ENCODE measurements at regions not wholly inside any gene's neighbourhood (a gene's known extent, or its start where the extent isn't known, plus 50 kb on each side); places are given as distances from the start of the nearest gene placed in this dataset.

- H3K4me2 ChIP-seq, result no peak overlapping the region
- no peaks in the 10 kb centered on the region for H4K20me1 ChIP-seq
- no peaks in the 10 kb centered on the region for H3K36me3 ChIP-seq
- no peaks in the 10 kb centered on the region for H3K9me3 ChIP-seq
- no peak overlapping the region for H3K27ac ChIP-seq
- H3K9ac ChIP-seq, result no peak overlapping the region
- TF ChIP-seq Cebpa-rat (IDR thresholded peaks at IDR 0.05), result no peak
- no peaks in the 10 kb centered on the region for H3K27me3 ChIP-seq
- no peak overlapping the region for H3K4me3 ChIP-seq
- H3K4me1 ChIP-seq, result no peaks in the 10 kb centered on the region; the same call in 1 of the 2 replicates
These were observed 51.4 kb upstream of the TMCC3 start for GRCh38 chr12:94701711-94702110.

DNA sequence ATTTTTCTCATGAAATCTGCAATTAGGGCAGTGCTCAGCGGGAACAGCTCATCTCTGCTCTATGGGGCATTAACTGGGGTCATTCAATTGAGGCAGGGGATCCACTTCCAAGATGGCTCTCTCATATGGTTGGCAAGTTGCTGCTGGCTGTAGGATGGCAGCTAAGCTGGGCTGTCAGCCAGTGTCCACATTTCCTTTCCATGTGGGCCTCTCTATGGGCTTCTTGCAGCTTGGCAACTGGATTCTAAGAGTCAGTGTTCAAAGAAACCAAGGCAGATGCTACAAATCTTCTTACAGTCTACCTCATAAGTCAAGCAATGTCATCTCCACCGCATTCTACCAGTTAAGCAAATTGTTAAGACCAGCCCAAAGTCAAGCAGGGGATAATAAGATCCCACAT, 50.3 kb upstream of the TMCC3 start:
- H4K20me1 ChIP-seq, result no peaks in the 10 kb centered on the region

More for the DNA sequence above, 50.3 kb upstream of the TMCC3 start:
- no peak for TF ChIP-seq Cebpa-rat (IDR thresholded peaks at IDR 0.05)
- no peaks in the 10 kb centered on the region for H3K9me3 ChIP-seq
- no peaks in the 10 kb centered on the region; the same call in 1 of the 2 replicates for H3K27me3 ChIP-seq
- no peak overlapping the region for H3K4me2 ChIP-seq
- no peak overlapping the region for H3K9ac ChIP-seq
- H3K27ac ChIP-seq, result no peak overlapping the region
- no peak overlapping the region for H3K4me3 ChIP-seq
- no peaks in the 10 kb centered on the region for H3K36me3 ChIP-seq
- H3K4me1 ChIP-seq, result no peaks in the 10 kb centered on the region
